GM19025 (cell line): ENCODE measurements at regions not wholly inside any gene's neighbourhood (a gene's known extent, or its start where the extent isn't known, plus 50 kb on each side); places are given as distances from the start of the nearest gene placed in this dataset.

ENCODE experiments used
- ATAC-seq: cut with Tn5 transposase; IDR thresholded peaks from one replicate; pipeline ENCODE4 v1.9.1; 2021; ENCODE audit warnings: mild to moderate bottlenecking, low read depth, moderate library complexity; ENCODE audit not compliant: unreplicated experiment

- ATAC-seq, result no peak
Measured at GRCh38 chr18:31246460-31246859, 71.5 kb upstream of the DSG1 start.

GRCh38 chr18:31247574-31248199 is 70.3 kb upstream of the DSG1 start:
- ATAC-seq, result no peak

GRCh38 chr18:31248783-31249521 is 69.0 kb upstream of the DSG1 start:
- ATAC-seq, result no peak

- ATAC-seq, result no peak
Measured at GRCh38 chr18:31250902-31251301, 67.1 kb upstream of the DSG1 start.

DNA sequence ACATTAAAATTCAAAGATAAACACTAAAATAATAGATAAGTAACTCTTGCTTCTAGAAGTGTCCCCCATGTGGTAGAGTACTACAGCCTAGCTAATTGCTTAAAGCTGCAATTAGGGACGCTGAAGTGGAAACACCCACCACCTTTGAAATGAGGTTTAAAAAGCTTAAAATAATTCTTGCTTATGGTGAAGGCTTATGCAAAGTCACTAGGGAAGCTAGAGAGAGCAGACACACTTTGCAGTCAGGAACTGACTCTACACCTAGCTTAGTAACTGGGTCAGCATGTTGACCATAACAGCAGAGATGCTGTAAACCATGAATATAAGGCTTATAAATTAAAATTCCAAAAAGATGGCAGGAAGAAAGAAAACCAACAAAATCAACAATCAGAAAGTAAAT is 65.4 kb upstream of the DSG1 start:
- no peak for ATAC-seq

GRCh38 chr18:31255953-31256352 is 62.0 kb upstream of the DSG1 start:
- ATAC-seq, result no peak

DNA sequence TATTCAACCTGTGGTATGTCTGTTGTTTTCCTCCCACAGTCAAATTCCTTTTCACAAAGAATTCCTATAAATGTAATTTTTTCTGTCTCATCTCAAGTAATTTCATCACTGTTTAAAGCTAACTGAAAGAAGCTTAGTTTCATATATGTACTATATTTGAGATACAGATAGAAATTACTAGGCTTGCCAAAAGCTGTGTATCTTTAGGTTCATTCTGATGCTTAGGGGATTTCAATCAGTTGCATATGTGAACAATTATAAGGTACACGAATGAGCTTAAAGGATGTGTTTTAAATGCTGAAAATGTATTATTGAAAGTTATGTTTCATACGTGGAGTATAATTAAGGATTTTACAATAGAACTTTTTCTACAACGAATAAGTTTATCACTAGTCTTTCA is 59.2 kb upstream of the DSG1 start:
- no peak for ATAC-seq

- ATAC-seq, result no peak
Measured at GRCh38 chr18:31261792-31262582, 56.0 kb upstream of the DSG1 start.

GRCh38 chr18:31267823-31268481 is 50.0 kb upstream of the DSG1 start:
- ATAC-seq, result peak; percentile 88
